T-cell (primary cell): ENCODE measurements at regions not wholly inside any gene's neighbourhood (a gene's known extent, or its start where the extent isn't known, plus 50 kb on each side); places are given as distances from the start of the nearest gene placed in this dataset.

Experiments
- ATAC-seq, 4 experiments: fragments of 200-7000 bp in 3 of 4; fragments of 150-1000 bp in 1 of 4; cut with Tn5 transposase; replicated peaks in 1 of 4; 1 replicate in 3 of 4; 2 replicates in 1 of 4; pipeline ENCODE4 v1.10.0; 2021; ENCODE audit warnings: moderate library complexity in 3 of 4, mild to moderate bottlenecking in 2 of 4, moderate number of reproducible peaks in 1 of 4
- CTCF ChIA-PET, 2 donors: fragments of 300-600 bp; sonication (Branson Sonifier 250); formaldehyde crosslinking; loops; one replicate each; lab custom pipeline; 2022; ENCODE audit warnings: antibody characterized with exemption in 2 of 2; lab: Charles Lee
- POLR2A ChIA-PET, 2 donors: fragments of 300-600 bp; sonication (Branson Sonifier 250); formaldehyde crosslinking; loops; one replicate each; lab custom pipeline; 2022; ENCODE audit warnings: antibody characterized with exemption in 2 of 2; lab: Charles Lee
- DNase-seq, 35 experiments: peaks; one replicate each; pipeline versions ENCODE4 v3.0.0 to v3.0.0-alpha.2; 2013 to 2023
- H3K27ac ChIP-seq: one replicate; pipeline ENCODE4 v1.5.1; 2013; ENCODE audit warnings: low read length
- H3K27me3 ChIP-seq, 2 experiments: replicated peaks in 1 of 2; 1 replicate in 1 of 2; 2 replicates in 1 of 2; pipeline versions ENCODE4 v1.6.1 to v1.7.0; 2013; ENCODE audit warnings: low read length in 1 of 2, mixed read lengths in 1 of 2; ENCODE audit not compliant: control insufficient read depth in 2 of 2, insufficient read depth in 2 of 2; ENCODE audit errors: extremely low read depth in 1 of 2
- H3K36me3 ChIP-seq, 2 donors: 1 replicate in 1 of 2; 2 replicates in 1 of 2; pipeline versions ENCODE4 v1.6.1 to v1.7.0; 2013; ENCODE audit warnings: low read length in 1 of 2; ENCODE audit not compliant: control insufficient read depth in 2 of 2, insufficient read depth in 1 of 2; ENCODE audit errors: extremely low read depth in 1 of 2
- H3K4me1 ChIP-seq, 2 experiments: 1 replicate in 1 of 2; 2 replicates in 1 of 2; pipeline versions ENCODE4 v1.6.1 to v1.7.0; 2013; ENCODE audit warnings: low read length in 2 of 2, mixed read lengths in 1 of 2; ENCODE audit not compliant: insufficient read depth in 2 of 2, control insufficient read depth in 1 of 2; ENCODE audit errors: extremely low read depth in 1 of 2
- H3K4me3 ChIP-seq, 2 donors: 1 replicate in 1 of 2; 2 replicates in 1 of 2; pipeline versions ENCODE4 v1.5.1 to v1.7.0; 2013; ENCODE audit warnings: mild to moderate bottlenecking in 2 of 2, low read length in 1 of 2, moderate library complexity in 1 of 2; ENCODE audit not compliant: control insufficient read depth in 1 of 2; ENCODE audit errors: extremely low read depth in 1 of 2
- H3K9me3 ChIP-seq: 2 replicates; pipeline ENCODE4 v1.7.0; 2013
- H3K27ac Mint-ChIP-seq, 2 donors: one replicate each; pipeline ENCODE4 v1.8.0; 2020 to 2021; ENCODE audit warnings: mild to moderate bottlenecking in 2 of 2, mixed read lengths in 2 of 2
- H3K27me3 Mint-ChIP-seq, 2 donors: one replicate each; pipeline ENCODE4 v1.8.0; 2021 to 2022; ENCODE audit warnings: mixed read lengths in 2 of 2
- H3K36me3 Mint-ChIP-seq: one replicate; pipeline ENCODE4 v1.8.0; 2021; ENCODE audit warnings: mixed read lengths
- H3K4me1 Mint-ChIP-seq, 3 donors: one replicate each; pipeline ENCODE4 v1.8.0; 2020 to 2022; ENCODE audit warnings: mixed read lengths in 3 of 3, mild to moderate bottlenecking in 1 of 3
- H3K4me3 Mint-ChIP-seq, 3 donors: one replicate each; pipeline ENCODE4 v1.8.0; 2020 to 2022; ENCODE audit warnings: mild to moderate bottlenecking in 3 of 3, mixed read lengths in 3 of 3, moderate library complexity in 3 of 3
- H3K9me3 Mint-ChIP-seq, 3 donors: one replicate each; pipeline ENCODE4 v1.8.0; 2020 to 2022; ENCODE audit warnings: mixed read lengths in 3 of 3
- WGBS: methylation state at CpG from one replicate; pipeline ENCODE4 v1.1.5; 2013; ENCODE audit warnings: missing lambda C conversion rate; ENCODE audit not compliant: insufficient coverage; 5-methylcytosine and 5-hydroxymethylcytosine counted together

DNA sequence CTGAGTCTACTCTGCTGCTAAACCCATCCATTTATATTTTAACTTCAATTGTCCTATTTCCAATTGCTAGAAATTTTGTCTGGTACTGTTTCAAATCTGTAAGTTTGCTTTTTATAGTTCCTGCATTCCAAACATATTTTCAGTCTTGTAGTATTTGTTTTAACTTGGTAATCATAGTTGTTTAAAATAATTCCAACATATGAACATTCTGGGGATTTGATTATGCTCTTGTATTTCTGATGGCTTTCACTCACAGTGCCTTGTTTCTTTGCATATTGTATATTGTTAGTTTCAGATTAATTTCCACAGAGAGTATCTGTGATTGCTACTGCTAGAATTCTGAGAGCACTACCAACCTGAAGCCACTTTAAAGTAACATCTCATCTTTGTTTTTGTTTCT lies 202.4 kb downstream of the ETAA1 start:
- no peak overlapping the region for H3K27ac Mint-ChIP-seq
- Histone ChIP-seq H3K27me3 (no peaks in the 10 kb centered on the region), H3K36me3 (no peaks in the 10 kb centered on the region), H3K9me3 (no peaks in the 10 kb centered on the region), H3K4me3 (no peak overlapping the region), H3K27ac (no peak overlapping the region), H3K4me1 (no peaks in the 10 kb centered on the region)
- H3K4me1 Mint-ChIP-seq, result no peaks in the 10 kb centered on the region
- no peaks in the 10 kb centered on the region for H3K27me3 Mint-ChIP-seq
- peaks cover 0 to 4% (median 3%) of the 10 kb centered on the region in 3 donors for H3K9me3 Mint-ChIP-seq
- no peaks in the 10 kb centered on the region for H3K36me3 Mint-ChIP-seq
- no peak overlapping the region for H3K4me3 Mint-ChIP-seq
- POLR2A ChIA-PET, result interaction anchor here in 1 of 2 donors (0.6 kb wide), 1 partner anchor 59 kb away, joined by 6 read pairs; no protein-coding TSS in a partner anchor
- DNase-seq (no peak), ATAC-seq (no peak)
- CTCF ChIA-PET, result no interaction called here

DNA sequence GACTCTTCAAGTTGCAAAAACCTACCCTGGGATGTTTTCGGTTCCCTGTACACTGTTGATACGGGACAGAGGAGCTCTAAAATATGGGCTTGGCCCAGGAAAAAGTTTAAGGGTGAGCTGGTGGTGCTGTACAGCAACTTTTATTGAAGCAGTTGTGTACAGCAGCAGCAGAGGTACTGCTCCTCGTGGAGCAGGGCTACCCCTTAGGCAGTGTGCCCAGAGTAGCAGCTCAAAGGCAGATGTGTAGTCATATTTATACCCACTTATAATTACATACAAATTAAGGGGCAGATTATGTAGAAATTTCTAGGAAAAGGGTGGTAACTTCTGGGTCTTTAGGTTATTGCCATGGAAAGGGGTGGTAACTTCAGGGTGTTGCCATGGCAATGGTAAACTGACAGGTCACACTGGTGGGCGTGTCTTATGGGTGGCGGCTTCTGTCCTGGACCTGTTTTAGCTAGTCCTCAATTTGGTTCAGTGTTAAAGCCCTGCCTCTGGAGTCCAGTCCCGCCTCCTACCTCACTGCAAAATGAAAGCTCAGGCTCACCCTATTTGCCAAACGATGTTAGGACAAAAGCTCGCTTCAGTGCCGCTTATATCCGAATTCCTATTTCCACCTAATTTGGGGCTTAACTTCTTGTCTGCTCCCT lies 203.2 kb downstream of the ETAA1 start:
- DNase-seq (no peak), ATAC-seq (no peak)
- Histone ChIP-seq H3K27ac (no peak overlapping the region), H3K4me3 (no peak overlapping the region), H3K4me1 (no peaks in the 10 kb centered on the region), H3K9me3 (no peaks in the 10 kb centered on the region), H3K27me3 (no peaks in the 10 kb centered on the region), H3K36me3 (no peaks in the 10 kb centered on the region)
- 83% methylated on average over 9 of the region's 10 CpGs for whole genome bisulfite sequencing
- peaks cover 0 to under 1% (median under 1%) of the 10 kb centered on the region in 3 donors for H3K9me3 Mint-ChIP-seq
- H3K27me3 Mint-ChIP-seq, result no peaks in the 10 kb centered on the region
- CTCF ChIA-PET, result no interaction called here
- no peak overlapping the region for H3K27ac Mint-ChIP-seq
- H3K4me1 Mint-ChIP-seq, result no peaks in the 10 kb centered on the region
- POLR2A ChIA-PET, result no interaction called here
- no peaks in the 10 kb centered on the region for H3K36me3 Mint-ChIP-seq
- H3K4me3 Mint-ChIP-seq, result no peak overlapping the region

DNA sequence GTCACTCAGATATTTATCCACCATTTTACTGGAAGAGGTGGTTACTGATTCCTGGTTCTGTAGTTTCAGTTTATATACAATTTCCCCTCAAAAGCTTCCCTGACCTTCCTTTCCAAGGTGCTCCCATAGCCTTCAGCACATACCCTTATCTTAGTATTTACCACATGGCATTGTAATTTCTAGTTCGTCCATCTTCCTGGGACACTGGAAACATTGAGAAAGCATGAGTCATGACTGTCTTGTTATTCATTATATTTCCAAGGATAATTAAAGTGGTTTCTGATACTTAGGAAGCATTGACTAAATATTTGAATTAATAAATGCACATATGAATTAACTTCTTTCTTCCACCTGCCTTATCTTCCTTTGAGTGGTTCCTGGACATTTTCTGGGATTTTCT lies 203.8 kb downstream of the ETAA1 start:
- Mint-ChIP-seq H3K27me3 (no peaks in the 10 kb centered on the region), H3K9me3 (no peaks in the 10 kb centered on the region), H3K4me3 (no peak overlapping the region), H3K36me3 (no peaks in the 10 kb centered on the region), H3K4me1 (no peaks in the 10 kb centered on the region), H3K27ac (no peak overlapping the region)
- Histone ChIP-seq H3K27me3 (no peaks in the 10 kb centered on the region), H3K27ac (no peak overlapping the region), H3K9me3 (no peaks in the 10 kb centered on the region), H3K4me1 (no peaks in the 10 kb centered on the region), H3K36me3 (no peaks in the 10 kb centered on the region), H3K4me3 (no peak overlapping the region)
- no peak for ATAC-seq
- ChIA-PET POLR2A (no interaction called here), CTCF (no interaction called here)
- no peak for DNase-seq
- no CpG with 5 or more reads among the region's 1 CpG for WGBS

DNA sequence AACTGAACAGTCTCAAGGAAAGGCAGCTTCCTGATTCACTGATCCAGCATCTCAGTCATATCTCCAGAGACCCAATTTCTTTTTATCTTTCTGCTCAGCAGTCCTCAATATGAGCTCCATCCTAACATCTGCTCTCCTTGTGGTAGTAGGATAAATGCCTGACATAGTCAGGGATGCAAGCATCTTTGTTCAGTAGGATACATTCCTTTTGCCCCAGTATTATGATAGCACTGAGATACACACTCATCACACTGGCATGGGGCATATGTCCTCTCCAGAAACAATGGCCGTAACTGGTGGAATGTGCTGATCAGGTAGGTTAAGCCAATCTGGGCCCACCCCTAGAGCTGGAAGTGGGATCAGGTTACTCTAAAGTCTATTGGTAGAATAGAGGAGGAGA lies 207.2 kb downstream of the ETAA1 start:
- Mint-ChIP-seq H3K9me3 (no peaks in the 10 kb centered on the region), H3K36me3 (no peaks in the 10 kb centered on the region), H3K27me3 (no peaks in the 10 kb centered on the region), H3K4me3 (no peak overlapping the region), H3K27ac (no peak overlapping the region), H3K4me1 (no peaks in the 10 kb centered on the region)
- H3K4me3 ChIP-seq, result no peak overlapping the region
- no peaks in the 10 kb centered on the region for H3K9me3 ChIP-seq
- no peak overlapping the region for H3K27ac ChIP-seq
- no peak for ATAC-seq
- ChIA-PET POLR2A (no interaction called here), CTCF (no interaction called here)
- DNase-seq, result no peak
- no peaks in the 10 kb centered on the region for H3K4me1 ChIP-seq
- WGBS, result no CpG with 5 or more reads among the region's 1 CpG
- no peaks in the 10 kb centered on the region for H3K36me3 ChIP-seq
- no peaks in the 10 kb centered on the region for H3K27me3 ChIP-seq

DNA sequence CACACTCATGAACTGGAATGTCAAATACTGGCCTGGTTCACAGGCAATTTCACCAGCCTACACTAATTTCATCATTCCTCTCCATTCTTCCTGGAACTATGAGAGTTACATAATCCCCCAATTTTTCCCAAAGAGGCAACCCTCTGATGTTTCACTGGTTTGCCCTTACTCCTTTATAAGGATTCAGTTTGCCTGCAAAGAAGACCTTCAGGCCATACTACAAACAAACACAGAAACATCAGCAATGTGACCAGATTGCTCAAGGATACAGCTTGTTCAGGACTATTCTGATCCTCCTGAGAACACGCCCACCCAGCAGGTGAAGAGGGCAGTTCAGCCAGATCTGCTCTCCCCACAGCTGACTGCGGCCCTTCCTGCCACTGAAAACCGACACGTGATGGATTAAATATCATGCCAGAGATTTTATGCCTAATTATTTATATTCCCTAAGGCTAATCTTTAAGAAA lies 215.5 kb downstream of the ETAA1 start:
- Histone ChIP-seq H3K4me1 (no peaks in the 10 kb centered on the region), H3K27ac (no peak overlapping the region), H3K36me3 (no peaks in the 10 kb centered on the region), H3K27me3 (no peaks in the 10 kb centered on the region), H3K9me3 (no peaks in the 10 kb centered on the region), H3K4me3 (no peak overlapping the region)
- WGBS, result 60% methylated on average over 1 of the region's 4 CpGs
- H3K36me3 Mint-ChIP-seq, result no peaks in the 10 kb centered on the region
- H3K9me3 Mint-ChIP-seq, result peaks cover 0 to 2% (median 0%) of the 10 kb centered on the region in 3 donors
- POLR2A ChIA-PET, result no interaction called here
- H3K27ac Mint-ChIP-seq, result no peak overlapping the region
- no peak overlapping the region for H3K4me3 Mint-ChIP-seq
- H3K4me1 Mint-ChIP-seq, result no peaks in the 10 kb centered on the region
- DNase-seq, result no peak
- CTCF ChIA-PET, result no interaction called here
- no peaks in the 10 kb centered on the region for H3K27me3 Mint-ChIP-seq
- ATAC-seq, result no peak

DNA sequence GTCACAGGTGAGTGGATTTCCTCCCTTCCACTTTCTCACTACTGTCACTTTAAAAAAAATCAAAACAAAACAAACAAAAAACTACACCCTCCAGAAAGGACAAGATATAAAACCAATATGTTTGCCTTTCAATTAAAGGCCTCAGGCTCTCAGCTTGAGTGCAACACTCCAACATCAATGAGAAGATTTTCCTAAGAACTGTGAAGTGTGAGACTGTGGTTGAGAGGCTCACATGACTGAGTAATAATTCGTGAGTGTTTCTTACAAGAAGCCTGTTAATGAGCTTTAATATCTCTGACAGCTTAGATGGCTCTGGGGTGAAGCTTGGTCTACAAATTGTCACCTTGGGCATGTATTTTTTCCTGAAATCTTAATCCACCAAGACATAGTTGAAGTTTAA lies 216.1 kb downstream of the ETAA1 start:
- POLR2A ChIA-PET, result no interaction called here
- H3K9me3 ChIP-seq, result no peaks in the 10 kb centered on the region
- Mint-ChIP-seq H3K4me1 (no peaks in the 10 kb centered on the region), H3K4me3 (no peak overlapping the region), H3K36me3 (no peaks in the 10 kb centered on the region), H3K27ac (no peak overlapping the region), H3K9me3 (peaks cover 0 to 2% (median 0%) of the 10 kb centered on the region in 3 donors), H3K27me3 (no peaks in the 10 kb centered on the region)
- H3K27ac ChIP-seq, result no peak overlapping the region
- DNase-seq, result no peak
- ATAC-seq, result no peak
- CTCF ChIA-PET, result interaction anchor here in 1 of 2 donors (0.7 kb wide), 1 partner anchor 60 kb away, joined by 5 read pairs; no protein-coding TSS in a partner anchor
- H3K27me3 ChIP-seq, result no peaks in the 10 kb centered on the region
- WGBS, result no CpG with 5 or more reads among the region's 1 CpG
- H3K4me3 ChIP-seq, result no peak overlapping the region
- no peaks in the 10 kb centered on the region for H3K36me3 ChIP-seq
- no peaks in the 10 kb centered on the region for H3K4me1 ChIP-seq

DNA sequence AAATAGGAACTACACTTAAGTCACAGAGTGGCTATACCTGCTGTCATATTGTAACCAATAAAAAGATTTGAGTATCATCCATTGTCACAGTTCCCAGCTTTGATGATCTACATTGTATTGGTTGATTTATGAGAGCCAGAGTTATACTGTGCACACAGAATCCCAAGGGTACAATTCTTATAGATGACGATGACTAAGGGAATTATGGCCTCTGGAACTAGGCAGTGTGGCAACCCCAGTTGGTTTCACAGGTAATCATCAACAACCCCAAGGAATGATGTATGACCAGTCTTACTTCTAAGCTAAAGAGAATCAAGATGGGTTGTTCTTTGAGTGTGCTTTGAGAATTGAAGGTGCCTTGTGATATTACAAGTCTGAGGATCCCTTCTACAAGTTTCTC lies 217.3 kb downstream of the ETAA1 start:
- Histone ChIP-seq H3K27ac (no peak overlapping the region), H3K9me3 (no peaks in the 10 kb centered on the region), H3K4me1 (no peaks in the 10 kb centered on the region), H3K27me3 (no peaks in the 10 kb centered on the region), H3K36me3 (no peaks in the 10 kb centered on the region), H3K4me3 (no peak overlapping the region)
- CTCF ChIA-PET, result no interaction called here
- ATAC-seq (no peak), DNase-seq (no peak)
- Mint-ChIP-seq H3K27ac (no peak overlapping the region), H3K27me3 (no peaks in the 10 kb centered on the region), H3K36me3 (no peaks in the 10 kb centered on the region), H3K9me3 (peaks cover 0 to 2% (median 0%) of the 10 kb centered on the region in 3 donors), H3K4me3 (no peak overlapping the region), H3K4me1 (no peaks in the 10 kb centered on the region)
- WGBS, result no CpG with 5 or more reads among the region's 1 CpG
- POLR2A ChIA-PET, result no interaction called here
